Dendritic cell treated with granulocyte-macrophage colony-stimulating factor and Interleukin-4, amounts not matched to agents 40 ng/mL and 50 ng/mL, for 4 days (primary cell): ENCODE measurements at regions not wholly inside any gene's neighbourhood (a gene's known extent, or its start where the extent isn't known, plus 50 kb on each side); places are given as distances from the start of the nearest gene placed in this dataset.

Experiments
- H3K27ac Mint-ChIP-seq: one replicate; pipeline ENCODE4 v1.8.0; 2022; ENCODE audit warnings: mild to moderate bottlenecking, mixed read lengths
- H3K27me3 Mint-ChIP-seq: one replicate; pipeline ENCODE4 v1.8.0; 2022; ENCODE audit warnings: mild to moderate bottlenecking, mixed read lengths
- H3K36me3 Mint-ChIP-seq: one replicate; pipeline ENCODE4 v1.8.0; 2022; ENCODE audit warnings: low read depth, mixed read lengths
- H3K4me1 Mint-ChIP-seq: one replicate; pipeline ENCODE4 v1.8.0; 2022; ENCODE audit warnings: low read depth, mixed read lengths
- H3K4me3 Mint-ChIP-seq: one replicate; pipeline ENCODE4 v1.8.0; 2022; ENCODE audit warnings: mild to moderate bottlenecking, moderate library complexity, mixed read lengths
- H3K9me3 Mint-ChIP-seq: one replicate; pipeline ENCODE4 v1.8.0; 2022; ENCODE audit warnings: mixed read lengths
- intact Hi-C: fragments of 100-400 bp; cut with micrococcal nuclease; formaldehyde crosslinking; loops from one replicate; pipeline ENCODE4 v1.15.0; 2022

DNA sequence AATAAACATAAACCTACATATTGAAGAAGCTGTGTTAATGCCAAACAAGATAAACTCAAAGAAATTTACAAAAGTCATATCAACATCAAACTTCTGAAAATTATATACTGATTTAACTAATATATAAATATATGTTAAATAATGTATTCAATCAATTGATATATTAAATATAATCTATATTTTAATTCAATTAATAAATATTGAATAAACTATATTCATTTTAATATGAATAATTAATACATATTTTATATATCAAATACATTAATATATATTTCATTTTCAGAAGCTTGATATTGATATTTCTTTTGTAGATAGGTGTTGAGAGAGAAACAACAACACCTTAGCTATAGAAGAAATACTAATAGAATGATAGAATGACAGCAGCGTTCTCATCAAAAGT is 768.1 kb downstream of the MECOM start:
- intact Hi-C loops = no loop called here
- Mint-ChIP-seq H3K9me3 (peaks cover 22% of the 10 kb centered on the region), H3K4me3 (no peak overlapping the region), H3K4me1 (no peaks in the 10 kb centered on the region), H3K27me3 (no peaks in the 10 kb centered on the region), H3K27ac (no peak overlapping the region), H3K36me3 (no peaks in the 10 kb centered on the region)

DNA sequence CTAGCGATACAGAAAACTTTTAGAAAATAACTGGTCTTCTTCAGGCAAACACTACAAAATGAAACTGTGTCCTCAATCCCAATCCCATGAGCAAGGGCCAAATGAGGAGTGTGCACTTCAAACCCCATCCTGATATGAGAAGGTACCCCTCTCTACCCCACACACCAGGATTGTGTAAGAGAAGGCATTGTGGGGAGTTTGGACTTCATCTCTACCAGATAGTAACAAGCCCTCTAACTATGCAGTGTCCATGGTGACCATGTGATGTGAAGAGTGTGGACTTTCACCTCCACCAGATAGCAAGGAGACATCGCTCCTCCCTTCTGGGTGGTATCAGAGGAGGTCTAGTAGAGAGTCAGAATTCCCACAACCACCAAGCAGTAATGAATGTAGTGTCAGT is 769.3 kb downstream of the MECOM start:
- H3K27ac Mint-ChIP-seq = no peak overlapping the region
- no peaks in the 10 kb centered on the region for H3K36me3 Mint-ChIP-seq
- no peak overlapping the region for H3K4me3 Mint-ChIP-seq
- H3K4me1 Mint-ChIP-seq = no peaks in the 10 kb centered on the region
- no peaks in the 10 kb centered on the region for H3K27me3 Mint-ChIP-seq
- peaks cover 22% of the 10 kb centered on the region for H3K9me3 Mint-ChIP-seq
- intact Hi-C loops = no loop called here

DNA sequence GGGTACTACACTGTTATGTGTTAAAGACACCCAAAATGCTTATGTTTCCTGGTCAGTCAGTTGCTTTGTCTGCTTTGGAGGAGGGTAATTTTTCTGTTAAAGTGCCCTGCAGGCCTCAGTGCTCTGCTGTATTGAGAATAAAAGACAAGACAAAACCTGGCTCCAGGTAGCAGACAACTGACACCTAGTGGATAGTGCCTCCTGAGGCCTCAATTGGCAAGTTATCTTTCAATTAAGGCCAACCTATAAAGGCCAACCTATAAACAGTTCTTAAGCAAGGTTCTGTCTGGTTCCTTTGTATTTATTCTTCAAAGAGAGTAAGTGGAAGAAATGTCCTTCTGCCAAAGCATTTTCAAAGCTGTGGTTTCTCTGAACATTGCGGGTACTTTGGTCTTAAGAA is 773.8 kb downstream of the MECOM start:
- Mint-ChIP-seq H3K9me3 (peaks cover 7% of the 10 kb centered on the region), H3K36me3 (no peaks in the 10 kb centered on the region), H3K27me3 (no peaks in the 10 kb centered on the region), H3K4me3 (no peak overlapping the region), H3K4me1 (no peaks in the 10 kb centered on the region), H3K27ac (no peak overlapping the region)
- intact Hi-C loops = no loop called here

DNA sequence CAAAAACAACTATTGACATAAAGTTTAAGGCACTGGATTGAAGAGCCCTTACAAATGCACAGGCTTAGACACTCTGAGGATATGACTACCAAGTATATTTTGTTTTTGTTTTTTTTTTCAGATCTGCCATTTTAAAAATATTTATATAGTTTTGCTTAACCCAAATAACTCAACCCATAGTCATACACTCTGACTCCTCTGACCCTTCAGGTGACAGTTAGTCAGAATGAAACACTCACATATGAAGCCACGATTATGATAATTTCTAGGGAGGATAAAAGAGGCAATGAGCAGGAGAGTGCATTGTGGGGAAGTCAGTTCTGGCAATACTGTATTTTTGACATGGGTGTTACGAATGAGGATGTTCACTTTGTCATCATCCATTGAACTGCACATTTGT is 774.7 kb downstream of the MECOM start:
- Mint-ChIP-seq H3K4me3 (no peak overlapping the region), H3K9me3 (no peaks in the 10 kb centered on the region), H3K36me3 (no peaks in the 10 kb centered on the region), H3K4me1 (no peaks in the 10 kb centered on the region), H3K27me3 (no peaks in the 10 kb centered on the region), H3K27ac (no peak overlapping the region)
- intact Hi-C loops = no loop called here

DNA sequence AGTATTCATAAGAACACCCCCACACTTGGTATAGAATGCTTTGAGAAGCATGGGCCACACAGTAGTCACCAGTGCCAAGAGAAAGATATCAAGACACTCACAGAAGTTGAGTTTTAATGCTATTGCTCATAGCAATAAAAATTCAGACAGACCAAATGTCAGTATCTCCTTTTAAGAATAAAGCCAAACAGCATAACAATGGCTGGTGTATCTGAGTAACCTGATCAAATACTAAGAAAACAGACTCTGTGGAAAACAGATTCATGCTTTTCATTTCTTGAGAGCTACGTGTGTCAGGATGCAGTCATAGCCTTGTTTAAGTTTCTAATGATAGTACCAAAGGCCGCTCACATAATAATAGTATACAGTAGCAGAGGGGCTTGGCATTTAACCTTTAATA is 778.5 kb downstream of the MECOM start:
- H3K36me3 Mint-ChIP-seq = no peaks in the 10 kb centered on the region
- no peaks in the 10 kb centered on the region for H3K9me3 Mint-ChIP-seq
- intact Hi-C loops = no loop called here
- no peak overlapping the region for H3K4me3 Mint-ChIP-seq
- H3K27me3 Mint-ChIP-seq = no peaks in the 10 kb centered on the region
- H3K27ac Mint-ChIP-seq = no peak overlapping the region
- H3K4me1 Mint-ChIP-seq = no peaks in the 10 kb centered on the region

DNA sequence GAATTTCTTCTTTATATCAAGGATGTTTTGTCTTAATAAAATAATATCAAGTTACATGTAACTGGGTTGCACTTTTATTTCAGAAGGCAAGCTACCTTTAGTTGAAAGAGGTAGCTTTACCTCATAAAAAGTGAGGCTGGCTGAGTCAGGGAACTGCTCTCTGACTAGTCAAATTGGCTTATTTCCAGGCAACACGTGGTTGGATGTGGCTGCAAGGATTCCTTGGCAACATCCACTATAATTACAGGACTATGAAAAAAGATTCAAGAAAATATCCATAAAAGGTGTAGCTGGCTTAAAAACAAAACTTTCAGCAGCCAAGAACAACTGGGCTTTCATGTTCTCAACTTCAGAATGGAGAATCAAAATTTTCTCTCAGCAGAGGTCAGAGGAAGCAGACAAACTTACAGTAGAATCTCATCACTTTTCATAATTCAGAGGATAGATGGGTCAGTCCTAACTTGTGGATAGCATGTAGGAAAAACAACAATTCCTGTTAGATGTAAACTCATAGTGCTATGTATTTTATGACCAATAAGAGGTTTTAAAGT is 779.1 kb downstream of the MECOM start:
- H3K4me3 Mint-ChIP-seq = no peak overlapping the region

DNA sequence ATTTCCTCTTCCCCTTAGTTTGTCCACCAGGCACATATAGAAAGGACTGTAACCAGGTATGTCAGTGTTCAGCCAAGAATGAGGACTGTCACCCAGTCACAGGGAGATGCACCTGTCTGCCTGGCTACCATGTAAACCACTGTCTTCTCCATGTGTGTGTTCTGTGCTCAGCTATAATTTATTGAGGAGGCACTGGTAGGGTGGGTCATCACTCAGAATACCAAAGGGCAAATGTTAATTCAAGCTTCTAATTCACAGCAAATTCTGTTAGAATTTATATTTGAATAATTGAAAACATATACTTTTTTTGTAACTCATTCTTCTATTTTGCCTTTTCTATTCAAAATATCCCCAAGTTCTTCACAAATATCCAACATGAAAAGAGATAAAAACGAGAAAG is 780.4 kb downstream of the MECOM start:
- Mint-ChIP-seq H3K27me3 (no peaks in the 10 kb centered on the region), H3K4me1 (no peaks in the 10 kb centered on the region), H3K36me3 (no peaks in the 10 kb centered on the region), H3K27ac (no peak overlapping the region), H3K4me3 (no peak overlapping the region), H3K9me3 (no peaks in the 10 kb centered on the region)
- intact Hi-C loops = no loop called here

More for the DNA sequence above, 779.1 kb downstream of the MECOM start:
- H3K27me3 Mint-ChIP-seq = no peaks in the 10 kb centered on the region
- H3K36me3 Mint-ChIP-seq = no peaks in the 10 kb centered on the region
- no peaks in the 10 kb centered on the region for H3K4me1 Mint-ChIP-seq
- intact Hi-C loops = no loop called here
- no peaks in the 10 kb centered on the region for H3K9me3 Mint-ChIP-seq
- no peak overlapping the region for H3K27ac Mint-ChIP-seq

DNA sequence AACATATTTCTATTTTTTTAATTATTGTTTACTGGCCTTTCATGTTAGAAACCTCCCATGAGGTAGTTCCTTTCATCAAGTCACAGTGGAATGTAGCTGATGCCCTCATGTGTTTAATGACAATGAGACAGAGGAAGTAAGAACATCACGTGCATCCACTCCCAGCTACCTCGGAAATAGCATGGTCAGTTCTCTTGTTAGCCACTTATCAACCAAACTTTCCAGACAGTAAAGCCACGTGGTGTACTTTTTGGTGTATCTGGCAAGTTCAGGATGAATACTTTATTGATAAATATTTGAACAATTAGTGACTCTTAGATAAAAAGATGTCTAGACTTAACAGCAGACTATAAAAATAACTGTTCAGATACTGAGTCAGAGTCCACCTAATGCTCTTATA is 781.7 kb downstream of the MECOM start:
- intact Hi-C loops = no loop called here
- Mint-ChIP-seq H3K9me3 (no peaks in the 10 kb centered on the region), H3K4me3 (no peak overlapping the region), H3K27me3 (no peaks in the 10 kb centered on the region), H3K27ac (no peak overlapping the region), H3K36me3 (no peaks in the 10 kb centered on the region), H3K4me1 (no peaks in the 10 kb centered on the region)

DNA sequence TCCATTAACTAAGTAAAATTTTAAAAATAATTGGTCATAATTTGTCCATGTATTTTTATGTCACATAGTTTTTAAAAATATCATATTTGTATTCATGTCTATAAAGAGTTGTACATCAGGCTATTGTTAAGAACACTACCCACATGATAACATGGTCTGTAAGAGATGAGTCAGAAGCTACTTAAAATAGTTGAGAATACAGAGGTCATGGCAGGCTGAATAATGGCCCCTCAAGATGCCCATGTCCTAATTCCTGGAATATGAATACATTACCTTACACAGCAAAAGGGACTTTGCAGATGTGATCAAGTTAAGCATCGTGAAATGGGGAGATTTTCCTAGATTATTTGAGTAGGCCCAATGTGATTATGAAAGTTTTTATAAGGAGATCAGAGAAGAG is 782.9 kb upstream of the GOLIM4 start:
- Mint-ChIP-seq H3K4me1 (no peaks in the 10 kb centered on the region), H3K27ac (no peak overlapping the region), H3K4me3 (no peak overlapping the region), H3K27me3 (no peaks in the 10 kb centered on the region), H3K36me3 (no peaks in the 10 kb centered on the region), H3K9me3 (no peaks in the 10 kb centered on the region)
- intact Hi-C loops = no loop called here

DNA sequence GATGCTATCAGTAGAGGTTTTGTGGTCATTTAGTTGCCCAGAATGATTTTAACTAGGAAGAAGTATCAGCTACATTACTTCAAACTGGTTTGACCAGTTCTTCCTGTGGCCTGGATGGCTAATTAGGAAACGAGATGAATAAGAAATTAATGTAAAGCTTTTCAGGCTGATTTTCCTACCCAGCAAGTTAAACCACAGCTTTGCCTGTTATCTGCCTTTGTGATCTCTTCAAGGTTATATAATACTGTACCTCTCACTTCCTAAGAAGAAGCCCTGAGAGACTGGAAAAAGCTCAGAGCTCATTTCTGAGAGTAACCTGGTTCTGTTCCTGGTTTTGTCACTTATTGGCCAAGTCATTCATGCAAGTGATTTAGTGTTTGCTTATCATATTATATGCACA is 782.2 kb upstream of the GOLIM4 start:
- Mint-ChIP-seq H3K4me1 (no peaks in the 10 kb centered on the region), H3K4me3 (no peak overlapping the region), H3K27ac (no peak overlapping the region), H3K27me3 (no peaks in the 10 kb centered on the region), H3K9me3 (no peaks in the 10 kb centered on the region), H3K36me3 (no peaks in the 10 kb centered on the region)
- intact Hi-C loops = no loop called here

DNA sequence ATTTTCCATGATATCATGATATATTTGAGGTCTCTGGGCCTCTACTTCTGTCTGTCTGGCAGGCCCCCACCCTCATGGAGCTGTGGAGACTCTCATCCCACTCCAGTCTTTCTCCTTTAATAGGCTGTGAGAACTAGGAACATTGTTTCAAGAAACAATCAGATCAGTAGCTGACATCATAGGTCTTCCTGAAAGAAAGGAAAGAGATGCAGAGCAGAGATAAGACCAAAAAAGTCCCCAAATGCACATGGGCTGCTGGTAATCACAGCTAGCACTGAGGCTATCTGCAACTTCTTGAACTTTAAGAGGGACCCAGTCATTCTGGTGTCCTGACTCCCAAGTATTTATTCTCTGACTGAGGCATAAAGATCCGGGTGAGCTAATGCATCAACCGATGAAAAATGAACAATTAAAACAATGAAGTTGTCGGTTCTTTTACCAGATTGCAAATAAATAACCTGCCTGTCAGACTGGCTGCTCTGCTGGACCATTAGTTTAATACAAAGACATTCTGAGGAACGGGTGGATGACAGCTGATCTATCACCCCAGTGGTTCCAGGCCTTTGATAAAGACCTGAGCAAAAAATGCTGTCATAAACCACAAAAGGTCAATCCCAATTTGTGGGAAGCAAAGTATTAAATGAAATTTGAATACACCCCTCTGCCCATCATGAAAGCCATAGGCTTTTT is 780.8 kb upstream of the GOLIM4 start:
- Mint-ChIP-seq H3K9me3 (no peaks in the 10 kb centered on the region), H3K36me3 (no peaks in the 10 kb centered on the region), H3K27me3 (no peaks in the 10 kb centered on the region)

DNA sequence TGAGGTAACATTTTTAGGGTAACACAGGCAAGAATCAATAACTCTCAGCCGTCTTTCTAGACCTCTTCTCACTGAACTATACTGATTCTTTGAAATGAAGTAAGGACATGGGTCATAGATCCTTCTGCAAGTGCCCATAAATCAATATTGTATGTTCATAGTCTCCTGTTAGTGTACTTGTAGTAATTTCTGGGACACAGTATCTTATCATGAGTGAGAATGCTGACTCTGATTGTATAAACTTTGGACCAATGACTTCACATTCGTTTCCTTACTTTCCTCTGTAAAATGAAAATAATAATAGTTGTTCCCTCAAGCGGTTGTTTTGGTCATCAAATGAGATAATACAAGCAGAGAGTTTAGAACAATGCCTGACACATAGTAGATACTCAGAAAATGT is 777.1 kb upstream of the GOLIM4 start:
- Mint-ChIP-seq H3K4me3 (no peak overlapping the region), H3K27ac (no peak overlapping the region), H3K27me3 (no peaks in the 10 kb centered on the region), H3K9me3 (no peaks in the 10 kb centered on the region), H3K4me1 (no peaks in the 10 kb centered on the region), H3K36me3 (no peaks in the 10 kb centered on the region)
- intact Hi-C loops = no loop called here

More for the DNA sequence above, 780.8 kb upstream of the GOLIM4 start:
- no peak overlapping the region for H3K27ac Mint-ChIP-seq
- intact Hi-C loops = no loop called here
- H3K4me3 Mint-ChIP-seq = no peak overlapping the region
- H3K4me1 Mint-ChIP-seq = no peaks in the 10 kb centered on the region

DNA sequence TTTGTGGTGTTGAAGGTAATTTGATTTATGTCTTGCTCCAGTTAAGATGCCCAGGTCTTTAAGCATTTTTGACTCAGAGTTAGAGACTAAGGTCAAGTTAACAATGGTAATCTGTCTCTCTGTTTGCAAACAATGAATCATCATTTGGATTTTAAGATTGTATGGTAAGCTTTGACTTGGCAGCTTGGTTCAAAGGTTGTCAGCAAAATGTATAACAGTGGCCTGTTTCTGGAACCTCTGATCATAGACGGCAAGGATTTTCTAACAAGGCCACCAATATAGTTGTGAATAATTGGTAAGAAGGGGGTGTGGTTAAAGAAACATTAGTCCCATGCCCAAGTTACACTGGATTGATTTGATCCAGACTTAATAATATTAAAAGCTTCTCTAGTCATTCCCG is 775.2 kb upstream of the GOLIM4 start:
- no peaks in the 10 kb centered on the region for H3K4me1 Mint-ChIP-seq
- no peaks in the 10 kb centered on the region for H3K36me3 Mint-ChIP-seq
- H3K4me3 Mint-ChIP-seq = no peak overlapping the region
- H3K27me3 Mint-ChIP-seq = no peaks in the 10 kb centered on the region
- H3K9me3 Mint-ChIP-seq = no peaks in the 10 kb centered on the region
- H3K27ac Mint-ChIP-seq = no peak overlapping the region
- intact Hi-C loops = no loop called here

DNA sequence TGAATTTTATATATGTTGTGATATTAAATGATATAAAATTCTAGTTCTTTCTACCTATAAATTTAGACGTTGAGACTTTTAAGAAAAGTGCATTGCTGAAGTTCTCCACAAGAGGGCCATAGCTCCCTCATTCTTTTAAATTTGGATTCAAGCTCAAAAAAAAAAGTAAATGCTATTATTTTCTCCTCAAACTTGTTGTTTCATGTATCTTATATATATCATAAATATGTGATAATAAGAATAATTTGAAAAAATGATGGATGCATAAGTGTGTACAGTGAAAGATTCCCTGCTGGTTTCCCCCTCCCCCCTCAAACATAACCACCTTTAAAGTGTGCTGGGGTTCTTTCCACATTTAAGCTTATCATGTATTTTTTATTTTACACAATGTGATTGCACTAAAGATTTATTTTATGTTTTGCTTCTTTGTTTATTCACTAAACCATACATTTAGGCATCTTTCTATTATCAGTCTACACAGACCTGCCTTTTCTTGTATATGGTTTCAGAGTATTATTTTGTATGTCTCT is 769.4 kb upstream of the GOLIM4 start:
- Mint-ChIP-seq H3K4me1 (no peaks in the 10 kb centered on the region), H3K36me3 (no peaks in the 10 kb centered on the region), H3K27me3 (no peaks in the 10 kb centered on the region), H3K9me3 (no peaks in the 10 kb centered on the region), H3K27ac (no peak overlapping the region), H3K4me3 (no peak overlapping the region)
- intact Hi-C loops = loop anchor here (2.0 kb wide), 1 partner anchor 804 kb away; no protein-coding TSS in a partner anchor
